Upper lobe of left lung (tissue), 4 donors: ENCODE measurements at regions not wholly inside any gene's neighbourhood (a gene's known extent, or its start where the extent isn't known, plus 50 kb on each side); places are given as distances from the start of the nearest gene placed in this dataset.
A peak's percentile ranks its signal among the peaks of the same experiment; 100 is the strongest.

Experiments used
- EP300 ChIP-seq, 4 donors: sonication (generic); formaldehyde crosslinking; IDR thresholded peaks; one replicate each; pipeline ENCODE4 v1.5.1; 2017; ENCODE audit warnings: antibody characterized with exemption in 4 of 4, control low read depth in 2 of 4
- POLR2A ChIP-seq, 4 donors: fragments of 450-650 bp; IDR thresholded peaks; one replicate each; pipeline ENCODE4 v1.5.1; 2016 to 2017; ENCODE audit warnings: antibody characterized with exemption in 4 of 4, mild to moderate bottlenecking in 2 of 4
- TF ChIP-seq, protein P1 (sequence below), 6 experiments: fragments of 450-650 bp in 4 of 6; fragments of 200-600 bp in 2 of 6; sonication (generic) in 2 of 6; IDR thresholded peaks; one replicate each; pipeline ENCODE4 v1.5.1; 2016 to 2019; ENCODE audit warnings: antibody characterized with exemption in 6 of 6

- TF ChIP-seq, protein P1, sequence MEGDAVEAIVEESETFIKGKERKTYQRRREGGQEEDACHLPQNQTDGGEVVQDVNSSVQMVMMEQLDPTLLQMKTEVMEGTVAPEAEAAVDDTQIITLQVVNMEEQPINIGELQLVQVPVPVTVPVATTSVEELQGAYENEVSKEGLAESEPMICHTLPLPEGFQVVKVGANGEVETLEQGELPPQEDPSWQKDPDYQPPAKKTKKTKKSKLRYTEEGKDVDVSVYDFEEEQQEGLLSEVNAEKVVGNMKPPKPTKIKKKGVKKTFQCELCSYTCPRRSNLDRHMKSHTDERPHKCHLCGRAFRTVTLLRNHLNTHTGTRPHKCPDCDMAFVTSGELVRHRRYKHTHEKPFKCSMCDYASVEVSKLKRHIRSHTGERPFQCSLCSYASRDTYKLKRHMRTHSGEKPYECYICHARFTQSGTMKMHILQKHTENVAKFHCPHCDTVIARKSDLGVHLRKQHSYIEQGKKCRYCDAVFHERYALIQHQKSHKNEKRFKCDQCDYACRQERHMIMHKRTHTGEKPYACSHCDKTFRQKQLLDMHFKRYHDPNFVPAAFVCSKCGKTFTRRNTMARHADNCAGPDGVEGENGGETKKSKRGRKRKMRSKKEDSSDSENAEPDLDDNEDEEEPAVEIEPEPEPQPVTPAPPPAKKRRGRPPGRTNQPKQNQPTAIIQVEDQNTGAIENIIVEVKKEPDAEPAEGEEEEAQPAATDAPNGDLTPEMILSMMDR (IDR thresholded peaks at IDR 0.05) = peak; percentile 29 to 68 (median 58)
- no peak for TF ChIP-seq EP300 (IDR thresholded peaks at IDR 0.05)
- no peak for TF ChIP-seq POLR2A (IDR thresholded peaks at IDR 0.05)
Observed at GRCh38 chr6:53979468-53980067, 131.7 kb upstream of the MLIP start.
